ENCODE measurements at regions not wholly inside any gene's neighbourhood (a gene's known extent, or its start where the extent isn't known, plus 50 kb on each side); places are given as distances from the start of the nearest gene placed in this dataset.

- Histone ChIP-seq H3K4me2 (ENCODE audit: low read depth, low read length) (no peak overlapping the region), H3K79me2 (ENCODE audit: insufficient read depth, low read length) (no peaks in the 10 kb centered on the region), H3K9me3 (ENCODE audit: low read length) (no peaks in the 10 kb centered on the region), H4K20me1 (ENCODE audit: insufficient read depth, low read length) (no peaks in the 10 kb centered on the region), H3K9ac (ENCODE audit: insufficient read depth, low read depth, low read length) (no peak overlapping the region), H3K4me1 (ENCODE audit: insufficient read depth, low read length) (peaks cover 37% of the 10 kb centered on the region), H3K36me3 (replicated peaks in 1 of 2; ENCODE audit: control insufficient read depth in 1 of 2, insufficient read depth in 2 of 2, low read length in 2 of 2) (no peaks in the 10 kb centered on the region), H3K4me3 (replicated peaks in 1 of 3; ENCODE audit: insufficient read depth in 1 of 3, low read depth in 2 of 3, low read length in 3 of 3) (no peak overlapping the region), H3K27me3 (ENCODE audit: control insufficient read depth in 1 of 2, insufficient read depth in 2 of 2, low read length in 2 of 2) (no peaks in the 10 kb centered on the region), H3K27ac (ENCODE audit: extremely low read length, insufficient read depth, low read length) (no peak overlapping the region), H2AFZ (ENCODE audit: low read length) (no peak overlapping the region)
- WGBS (ENCODE audit: low lambda C conversion rate): 39% methylated on average over 5 of the region's 5 CpGs
- peak; percentile 92 for FAIRE-seq
- in situ Hi-C loops (cut with HindIII; ENCODE audit: extremely low pct_ligation_motif_present, low pct_unique_long_range_greater_than_20kb): loop anchor here (5.0 kb wide), 1 partner anchor 283 kb away; no protein-coding TSS in a partner anchor
- ChIA-PET POLR2A (no interaction called here), CTCF (ENCODE audit: low intra/inter-chr PET ratio, low total read pairs) (interaction anchor here (0.7 to 2.6 kb wide), 4 partner anchors 21 to 283 kb away, joined by 3 to 15 read pairs (median 4); no protein-coding TSS in a partner anchor)
- ATAC-seq: peak; percentile 47; the same call in 2 of the 3 replicates
- BruUV-seq (replicated peaks): no TSS peak
- peak; percentile 60 for DNase-seq (ENCODE audit: low spot score)
- TF ChIP-seq MIXL1 (CRISPR knock-in tag; IDR thresholded peaks at IDR 0.05) (0 out of 2 replicates have a peak, but pooled peaks have one; percentile 16), ZNF253 (CRISPR knock-in tag; IDR thresholded peaks at IDR 0.05; ENCODE audit: borderline replicate concordance) (no peak), SMC3 (IDR thresholded peaks at IDR 0.05; ENCODE audit: low read length) (peak; percentile 66), CBX5 (CRISPR knock-in tag; IDR thresholded peaks at IDR 0.05; ENCODE audit: borderline replicate concordance) (no peak), SOX6 (IDR thresholded peaks at IDR 0.05) (no peak), SOX6 (CRISPR knock-in tag; IDR thresholded peaks at IDR 0.05) (no peak), RAD21 (CRISPR knock-in tag; IDR thresholded peaks at IDR 0.05) (peak; percentile 57; the same call in 1 of the 2 replicates), TOE1 (CRISPR knock-in tag; IDR thresholded peaks at IDR 0.05) (no peak), ZNF180 (CRISPR knock-in tag; IDR thresholded peaks at IDR 0.05; ENCODE audit: borderline replicate concordance, low read depth) (no peak), MAF1 (CRISPR knock-in tag; IDR thresholded peaks at IDR 0.05; ENCODE audit: borderline replicate concordance) (no peak), MLX (CRISPR knock-in tag; IDR thresholded peaks at IDR 0.05) (no peak), STAG1 (CRISPR knock-in tag; IDR thresholded peaks at IDR 0.05) (peak; percentile 90), ZNF782 (CRISPR knock-in tag; IDR thresholded peaks at IDR 0.05; ENCODE audit: borderline replicate concordance) (no peak), ZNF350 (CRISPR knock-in tag; IDR thresholded peaks at IDR 0.05; ENCODE audit: borderline replicate concordance, low read depth) (no peak), ARID3A (IDR thresholded peaks at IDR 0.05; ENCODE audit: low read depth, low read length) (0 out of 2 replicates have a peak, but pooled peaks have one; percentile 19), AHR (CRISPR knock-in tag; IDR thresholded peaks at IDR 0.05) (no peak)
- TF ChIP-seq, protein P1, sequence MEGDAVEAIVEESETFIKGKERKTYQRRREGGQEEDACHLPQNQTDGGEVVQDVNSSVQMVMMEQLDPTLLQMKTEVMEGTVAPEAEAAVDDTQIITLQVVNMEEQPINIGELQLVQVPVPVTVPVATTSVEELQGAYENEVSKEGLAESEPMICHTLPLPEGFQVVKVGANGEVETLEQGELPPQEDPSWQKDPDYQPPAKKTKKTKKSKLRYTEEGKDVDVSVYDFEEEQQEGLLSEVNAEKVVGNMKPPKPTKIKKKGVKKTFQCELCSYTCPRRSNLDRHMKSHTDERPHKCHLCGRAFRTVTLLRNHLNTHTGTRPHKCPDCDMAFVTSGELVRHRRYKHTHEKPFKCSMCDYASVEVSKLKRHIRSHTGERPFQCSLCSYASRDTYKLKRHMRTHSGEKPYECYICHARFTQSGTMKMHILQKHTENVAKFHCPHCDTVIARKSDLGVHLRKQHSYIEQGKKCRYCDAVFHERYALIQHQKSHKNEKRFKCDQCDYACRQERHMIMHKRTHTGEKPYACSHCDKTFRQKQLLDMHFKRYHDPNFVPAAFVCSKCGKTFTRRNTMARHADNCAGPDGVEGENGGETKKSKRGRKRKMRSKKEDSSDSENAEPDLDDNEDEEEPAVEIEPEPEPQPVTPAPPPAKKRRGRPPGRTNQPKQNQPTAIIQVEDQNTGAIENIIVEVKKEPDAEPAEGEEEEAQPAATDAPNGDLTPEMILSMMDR (CRISPR knock-in tag; IDR thresholded peaks at IDR 0.05): peak; percentile 74
- intact Hi-C loops (cut with micrococcal nuclease; ENCODE audit: unreplicated experiment): loop anchor here (1.0 kb wide), 2 partner anchors 259 to 283 kb away; no protein-coding TSS in a partner anchor
Measured at GRCh38 chr18:70454704-70455322, 166.0 kb downstream of the SOCS6 start.

Data from HepG2 (cell line).